ENCODE measurements at regions not wholly inside any gene's neighbourhood (a gene's known extent, or its start where the extent isn't known, plus 50 kb on each side); places are given as distances from the start of the nearest gene placed in this dataset.

DNA sequence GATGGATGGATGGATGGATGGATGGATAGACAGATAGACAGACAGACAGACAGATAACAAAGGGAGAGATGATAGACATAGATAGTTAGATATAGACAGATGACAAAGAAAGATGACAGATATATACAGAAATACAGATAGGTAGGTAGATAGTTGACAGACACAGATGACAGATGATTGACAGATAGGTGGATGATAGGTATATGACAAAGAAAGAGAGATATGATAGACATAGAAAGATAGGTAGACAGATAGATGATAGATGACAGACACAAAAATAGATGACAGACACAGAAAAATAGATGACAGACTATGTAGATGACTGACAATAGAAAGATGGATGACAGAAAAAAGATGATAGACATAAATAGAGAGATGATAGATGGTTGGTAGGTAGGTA, 200.0 kb upstream of the TAS2R1 start:
- TF ChIP-seq BHLHE40 (IDR thresholded peaks at IDR 0.05; ENCODE audit: borderline replicate concordance) (no peak), FOXA1 (IDR thresholded peaks at IDR 0.05) (no peak), FOXK2 (IDR thresholded peaks at IDR 0.05) (no peak), LEF1 (IDR thresholded peaks at IDR 0.05; ENCODE audit: borderline replicate concordance) (no peak), SP1 (IDR thresholded peaks at IDR 0.05) (no peak), TARDBP (IDR thresholded peaks at IDR 0.05) (no peak), ARNT (IDR thresholded peaks at IDR 0.05) (no peak), FOXM1 (IDR thresholded peaks at IDR 0.05; ENCODE audit: borderline replicate concordance) (no peak), SUZ12 (IDR thresholded peaks at IDR 0.05) (no peak)
- TF ChIP-seq, protein P1, sequence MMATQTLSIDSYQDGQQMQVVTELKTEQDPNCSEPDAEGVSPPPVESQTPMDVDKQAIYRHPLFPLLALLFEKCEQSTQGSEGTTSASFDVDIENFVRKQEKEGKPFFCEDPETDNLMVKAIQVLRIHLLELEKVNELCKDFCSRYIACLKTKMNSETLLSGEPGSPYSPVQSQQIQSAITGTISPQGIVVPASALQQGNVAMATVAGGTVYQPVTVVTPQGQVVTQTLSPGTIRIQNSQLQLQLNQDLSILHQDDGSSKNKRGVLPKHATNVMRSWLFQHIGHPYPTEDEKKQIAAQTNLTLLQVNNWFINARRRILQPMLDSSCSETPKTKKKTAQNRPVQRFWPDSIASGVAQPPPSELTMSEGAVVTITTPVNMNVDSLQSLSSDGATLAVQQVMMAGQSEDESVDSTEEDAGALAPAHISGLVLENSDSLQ (IDR thresholded peaks at IDR 0.05): peak; percentile 79
